ENCODE measurements at regions not wholly inside any gene's neighbourhood (a gene's known extent, or its start where the extent isn't known, plus 50 kb on each side); places are given as distances from the start of the nearest gene placed in this dataset.

DNA sequence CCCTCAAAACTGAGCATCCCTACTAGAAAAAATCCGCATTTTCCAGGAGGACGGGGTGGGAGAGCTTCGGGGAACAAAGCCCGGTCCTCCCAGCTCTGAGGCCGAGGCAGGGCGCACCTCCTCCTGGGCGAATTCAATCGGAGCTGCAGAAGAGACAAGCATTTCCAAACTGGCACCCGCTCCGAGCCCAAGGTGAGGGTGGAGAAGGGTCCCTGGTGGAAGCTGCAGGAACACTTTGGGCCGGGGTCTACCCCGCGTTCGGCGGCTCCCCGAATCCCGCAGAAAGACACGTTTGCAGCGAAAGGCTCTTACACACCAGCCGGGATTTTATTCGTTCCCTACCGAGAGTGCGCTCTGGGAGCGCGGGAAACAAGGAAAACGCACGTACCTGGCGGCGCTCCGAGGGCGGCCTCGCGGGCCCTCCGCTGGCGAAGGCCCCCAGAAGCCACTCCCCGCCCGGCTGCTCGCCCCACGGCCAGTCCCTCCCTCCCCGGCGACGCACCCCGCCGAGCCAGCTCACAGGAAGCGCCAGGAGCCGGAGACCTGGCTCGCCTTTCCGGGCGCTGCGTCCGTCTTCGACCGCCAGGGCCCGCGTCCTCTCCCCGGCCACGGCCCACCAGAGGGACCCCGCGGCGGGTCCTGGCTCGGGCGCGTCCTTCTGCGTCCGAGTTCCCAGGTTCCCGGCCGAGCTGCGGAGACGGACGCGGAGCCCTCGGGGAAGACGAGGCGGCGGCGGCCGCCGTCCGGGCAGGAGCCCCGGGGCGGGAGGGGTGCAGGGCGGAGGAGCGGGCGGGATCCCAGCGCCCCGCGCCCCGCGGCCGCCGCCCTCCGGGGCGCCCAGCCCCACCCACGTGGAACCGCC, 49.8 kb upstream of the BAHCC1 start:
- peaks cover 37% of the 10 kb centered on the region for H3K4me1 Mint-ChIP-seq
- peak overlapping the region; percentile 84 for H3K27ac ChIP-seq
- no peak overlapping the region for H2AFZ ChIP-seq (replicated peaks)
- peak overlapping the region; percentile 97 for H3K4me3 Mint-ChIP-seq
- peaks cover 64% of the 10 kb centered on the region for H3K27me3 ChIP-seq
- no peaks in the 10 kb centered on the region for H3K9me3 Mint-ChIP-seq
- H3K4me2 ChIP-seq, result peak overlapping the region; percentile 99
- DNase-seq (ENCODE audit: low spot score), result peak; percentile 92
- H3K27ac Mint-ChIP-seq, result peak overlapping the region; percentile 96
- H3F3A ChIP-seq (ENCODE audit: low read depth), result peaks cover 54% of the 10 kb centered on the region
- H3K9me3 ChIP-seq (ENCODE audit: low read depth), result no peaks in the 10 kb centered on the region
- peaks cover 61% of the 10 kb centered on the region for H4K20me1 ChIP-seq (ENCODE audit: low read depth)
- peak overlapping the region; percentile 98 for H3K4me3 ChIP-seq
- TF ChIP-seq, protein P1, sequence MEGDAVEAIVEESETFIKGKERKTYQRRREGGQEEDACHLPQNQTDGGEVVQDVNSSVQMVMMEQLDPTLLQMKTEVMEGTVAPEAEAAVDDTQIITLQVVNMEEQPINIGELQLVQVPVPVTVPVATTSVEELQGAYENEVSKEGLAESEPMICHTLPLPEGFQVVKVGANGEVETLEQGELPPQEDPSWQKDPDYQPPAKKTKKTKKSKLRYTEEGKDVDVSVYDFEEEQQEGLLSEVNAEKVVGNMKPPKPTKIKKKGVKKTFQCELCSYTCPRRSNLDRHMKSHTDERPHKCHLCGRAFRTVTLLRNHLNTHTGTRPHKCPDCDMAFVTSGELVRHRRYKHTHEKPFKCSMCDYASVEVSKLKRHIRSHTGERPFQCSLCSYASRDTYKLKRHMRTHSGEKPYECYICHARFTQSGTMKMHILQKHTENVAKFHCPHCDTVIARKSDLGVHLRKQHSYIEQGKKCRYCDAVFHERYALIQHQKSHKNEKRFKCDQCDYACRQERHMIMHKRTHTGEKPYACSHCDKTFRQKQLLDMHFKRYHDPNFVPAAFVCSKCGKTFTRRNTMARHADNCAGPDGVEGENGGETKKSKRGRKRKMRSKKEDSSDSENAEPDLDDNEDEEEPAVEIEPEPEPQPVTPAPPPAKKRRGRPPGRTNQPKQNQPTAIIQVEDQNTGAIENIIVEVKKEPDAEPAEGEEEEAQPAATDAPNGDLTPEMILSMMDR (IDR thresholded peaks at IDR 0.05), result peak; percentile 36
- no peak for TF ChIP-seq EZH2 (IDR thresholded peaks at IDR 0.05)
- peaks cover 30% of the 10 kb centered on the region for H3K4me1 ChIP-seq
- peaks cover 53% of the 10 kb centered on the region for H3K79me2 ChIP-seq (ENCODE audit: low read depth)
- H3K9ac ChIP-seq, result peak overlapping the region; percentile 86
- H3K27me3 Mint-ChIP-seq (ENCODE audit: insufficient read depth, low read depth), result peaks cover 6% of the 10 kb centered on the region
- peaks cover 10% of the 10 kb centered on the region for H3K36me3 Mint-ChIP-seq
- H3K36me3 ChIP-seq, result no peaks in the 10 kb centered on the region

Data from neural progenitor cell (in vitro differentiated cells).